Caco-2 (cell line): ENCODE measurements at regions not wholly inside any gene's neighbourhood (a gene's known extent, or its start where the extent isn't known, plus 50 kb on each side); places are given as distances from the start of the nearest gene placed in this dataset.

Experiments used
- BruUV-seq: library from RNA; stranded (reverse); fragments of 400-500 nt; replicated peaks from 2 replicates; lab custom pipeline; 2021; lab: Mats Ljungman, UMichigan
- CTCF ChIA-PET: fragments of 300-600 bp; sonication (Branson Sonifier 250); formaldehyde crosslinking; loops from one replicate; lab custom pipeline; 2022; ENCODE audit warnings: antibody characterized with exemption; lab: Charles Lee
- POLR2A ChIA-PET: fragments of 300-600 bp; sonication (Branson Sonifier 250); formaldehyde crosslinking; loops from one replicate; lab custom pipeline; 2022; ENCODE audit warnings: antibody characterized with exemption; lab: Charles Lee
- DNase-seq, 2 experiments: peaks; one replicate each; pipeline versions ENCODE4 v3.0.0 to v3.0.0-alpha.2; 2020 to 2022
- H3K27me3 ChIP-seq: replicated peaks from 2 replicates; pipeline ENCODE4 v1.6.0; 2011; ENCODE audit warnings: low read length; ENCODE audit not compliant: control insufficient read depth, insufficient read depth
- H3K36me3 ChIP-seq: 2 replicates; pipeline ENCODE4 v1.5.1; 2011; ENCODE audit warnings: low read length; ENCODE audit not compliant: control insufficient read depth, insufficient read depth
- H3K4me1 ChIP-seq: fragments of 250-450 bp; sonication (Bioruptor Pico); 2 replicates; pipeline ENCODE4 v1.5.1; 2020; ENCODE audit warnings: mild to moderate bottlenecking
- H3K4me3 ChIP-seq: 2 replicates; pipeline ENCODE4 v1.5.1; 2011; ENCODE audit warnings: low read depth, mild to moderate bottlenecking, control low read depth, low read length
- H3K9me3 ChIP-seq: fragments of 250-450 bp; sonication (Bioruptor Pico); 2 replicates; pipeline ENCODE4 v1.5.1; 2020; ENCODE audit warnings: mild to moderate bottlenecking, moderate library complexity
- H3K27ac Mint-ChIP-seq: one replicate; pipeline ENCODE4 v1.8.0; 2022; ENCODE audit warnings: mixed read lengths; ENCODE audit not compliant: unreplicated experiment
- H3K27me3 Mint-ChIP-seq: one replicate; pipeline ENCODE4 v1.8.0; 2022; ENCODE audit warnings: mixed read lengths; ENCODE audit not compliant: insufficient read depth, unreplicated experiment
- H3K36me3 Mint-ChIP-seq: one replicate; pipeline ENCODE4 v1.8.0; 2022; ENCODE audit warnings: mild to moderate bottlenecking, mixed read lengths; ENCODE audit not compliant: insufficient read depth, unreplicated experiment
- H3K4me1 Mint-ChIP-seq: one replicate; pipeline ENCODE4 v1.8.0; 2022; ENCODE audit warnings: low read depth, mixed read lengths; ENCODE audit not compliant: unreplicated experiment
- H3K4me3 Mint-ChIP-seq: one replicate; pipeline ENCODE4 v1.8.0; 2022; ENCODE audit warnings: mild to moderate bottlenecking, moderate library complexity, mixed read lengths; ENCODE audit not compliant: unreplicated experiment
- H3K9me3 Mint-ChIP-seq: one replicate; pipeline ENCODE4 v1.8.0; 2022; ENCODE audit warnings: mixed read lengths; ENCODE audit not compliant: unreplicated experiment
- intact Hi-C: fragments of 100-400 bp; cut with micrococcal nuclease; formaldehyde crosslinking; loops from one replicate; pipeline ENCODE4 v1.10.0; 2022; ENCODE audit not compliant: unreplicated experiment
- TF ChIP-seq, protein P1 (sequence below), 2 experiments: fragments of 200-600 bp in 1 of 2; IDR thresholded peaks; 1 replicate in 1 of 2; 2 replicates in 1 of 2; pipeline versions ENCODE4 v1.5.1 to v1.8.0; 2011 to 2022; ENCODE audit warnings: antibody characterized with exemption in 1 of 2, control low read depth in 1 of 2, inconsistent platforms in 1 of 2, low read depth in 1 of 2, low read length in 1 of 2, mild to moderate bottlenecking in 1 of 2, moderate library complexity in 1 of 2; ENCODE audit not compliant: insufficient read depth in 1 of 2, severe bottlenecking in 1 of 2, unreplicated experiment in 1 of 2

DNA sequence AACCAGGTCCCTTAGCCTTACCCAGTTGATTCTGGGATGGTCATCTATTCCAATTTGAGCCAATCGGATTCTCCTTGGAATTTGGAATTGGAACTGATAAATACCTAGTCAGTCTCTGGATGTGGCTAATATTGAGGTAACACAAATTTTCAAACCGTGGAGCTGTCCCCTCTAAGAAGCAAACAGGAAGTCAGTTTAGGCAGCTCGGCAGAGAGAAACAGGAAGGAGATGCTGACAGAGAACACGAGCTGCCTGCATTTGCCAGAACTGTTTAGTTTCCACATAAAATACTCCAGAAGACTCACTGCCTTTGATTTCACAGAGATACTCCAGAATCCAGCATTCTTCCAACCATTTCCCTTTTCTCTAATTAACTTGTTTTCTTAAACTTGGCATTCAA, 1024.9 kb downstream of the BCL11A start:
- H3K27me3 ChIP-seq, result no peaks in the 10 kb centered on the region
- POLR2A ChIA-PET, result no interaction called here
- H3K36me3 ChIP-seq, result no peaks in the 10 kb centered on the region
- intact Hi-C loops, result no loop called here
- no TSS peak for BruUV-seq
- no peaks in the 10 kb centered on the region for H3K9me3 Mint-ChIP-seq
- H3K4me3 Mint-ChIP-seq, result no peak overlapping the region
- no peak overlapping the region for H3K4me3 ChIP-seq
- peaks cover 2% of the 10 kb centered on the region for H3K27me3 Mint-ChIP-seq
- no peaks in the 10 kb centered on the region for H3K36me3 Mint-ChIP-seq
- CTCF ChIA-PET, result no interaction called here
- no peak for DNase-seq
- no peaks in the 10 kb centered on the region for H3K4me1 ChIP-seq
- H3K9me3 ChIP-seq, result no peaks in the 10 kb centered on the region
- no peaks in the 10 kb centered on the region for H3K4me1 Mint-ChIP-seq
- no peak overlapping the region for H3K27ac Mint-ChIP-seq
- TF ChIP-seq, protein P1, sequence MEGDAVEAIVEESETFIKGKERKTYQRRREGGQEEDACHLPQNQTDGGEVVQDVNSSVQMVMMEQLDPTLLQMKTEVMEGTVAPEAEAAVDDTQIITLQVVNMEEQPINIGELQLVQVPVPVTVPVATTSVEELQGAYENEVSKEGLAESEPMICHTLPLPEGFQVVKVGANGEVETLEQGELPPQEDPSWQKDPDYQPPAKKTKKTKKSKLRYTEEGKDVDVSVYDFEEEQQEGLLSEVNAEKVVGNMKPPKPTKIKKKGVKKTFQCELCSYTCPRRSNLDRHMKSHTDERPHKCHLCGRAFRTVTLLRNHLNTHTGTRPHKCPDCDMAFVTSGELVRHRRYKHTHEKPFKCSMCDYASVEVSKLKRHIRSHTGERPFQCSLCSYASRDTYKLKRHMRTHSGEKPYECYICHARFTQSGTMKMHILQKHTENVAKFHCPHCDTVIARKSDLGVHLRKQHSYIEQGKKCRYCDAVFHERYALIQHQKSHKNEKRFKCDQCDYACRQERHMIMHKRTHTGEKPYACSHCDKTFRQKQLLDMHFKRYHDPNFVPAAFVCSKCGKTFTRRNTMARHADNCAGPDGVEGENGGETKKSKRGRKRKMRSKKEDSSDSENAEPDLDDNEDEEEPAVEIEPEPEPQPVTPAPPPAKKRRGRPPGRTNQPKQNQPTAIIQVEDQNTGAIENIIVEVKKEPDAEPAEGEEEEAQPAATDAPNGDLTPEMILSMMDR (IDR thresholded peaks at IDR 0.05; ENCODE audit: insufficient read depth in 1 of 2, low read depth in 1 of 2, low read length in 1 of 2, severe bottlenecking in 1 of 2, unreplicated experiment in 1 of 2), result no peak

DNA sequence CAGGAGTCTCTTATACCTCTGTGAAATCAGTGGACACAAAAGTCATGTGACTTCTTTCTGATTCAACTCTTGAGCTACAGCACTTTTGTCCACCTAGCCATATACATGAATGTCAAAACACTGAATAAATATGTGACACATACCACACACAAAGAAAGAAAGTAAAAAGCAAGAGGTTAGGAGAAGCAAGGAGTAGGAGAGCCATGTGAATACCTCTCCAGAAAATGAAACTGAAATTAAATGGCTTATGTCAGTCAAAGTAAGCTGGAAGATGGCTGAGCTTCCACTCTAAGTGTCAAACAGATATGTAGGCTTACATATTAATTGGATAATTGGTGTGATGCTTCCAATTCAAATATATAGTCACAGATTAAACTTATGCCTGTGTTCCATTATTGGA, 1050.5 kb downstream of the BCL11A start:
- CTCF ChIA-PET, result no interaction called here
- no peaks in the 10 kb centered on the region for H3K4me1 Mint-ChIP-seq
- no peak overlapping the region for H3K4me3 ChIP-seq
- no TSS peak for BruUV-seq
- no peaks in the 10 kb centered on the region for H3K27me3 Mint-ChIP-seq
- no peaks in the 10 kb centered on the region for H3K4me1 ChIP-seq
- POLR2A ChIA-PET, result no interaction called here
- no peaks in the 10 kb centered on the region for H3K36me3 Mint-ChIP-seq
- no peaks in the 10 kb centered on the region for H3K36me3 ChIP-seq
- intact Hi-C loops, result no loop called here
- H3K27me3 ChIP-seq, result no peaks in the 10 kb centered on the region
- H3K9me3 ChIP-seq, result no peaks in the 10 kb centered on the region
- no peak overlapping the region for H3K4me3 Mint-ChIP-seq
- no peak for DNase-seq
- peaks cover 17% of the 10 kb centered on the region for H3K9me3 Mint-ChIP-seq
- TF ChIP-seq, protein P1 (IDR thresholded peaks at IDR 0.05; ENCODE audit: insufficient read depth in 1 of 2, low read depth in 1 of 2, low read length in 1 of 2, severe bottlenecking in 1 of 2, unreplicated experiment in 1 of 2), result no peak
- no peak overlapping the region for H3K27ac Mint-ChIP-seq

DNA sequence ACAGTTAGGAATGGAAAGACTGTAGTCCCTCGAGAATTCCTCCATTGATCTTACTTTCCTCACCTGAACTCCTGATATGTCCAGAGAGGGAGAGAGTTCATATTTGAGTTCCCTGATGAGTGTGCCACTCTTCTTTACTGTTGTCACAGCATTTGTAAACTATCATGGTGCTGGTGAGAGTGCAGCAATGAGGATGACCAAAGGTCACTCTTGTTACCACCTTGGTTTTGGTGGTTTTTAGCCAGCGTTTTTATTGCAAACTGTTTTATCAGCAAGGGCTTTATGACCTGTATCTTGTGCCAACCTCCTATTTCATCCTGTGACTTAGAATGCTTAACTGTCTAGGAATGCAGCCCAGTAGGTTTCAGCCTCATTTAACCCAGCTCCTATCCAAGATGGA, 1062.5 kb downstream of the BCL11A start:
- peaks cover 18% of the 10 kb centered on the region for H3K9me3 Mint-ChIP-seq
- intact Hi-C loops, result no loop called here
- Histone ChIP-seq H3K36me3 (no peaks in the 10 kb centered on the region), H3K4me3 (no peak overlapping the region), H3K9me3 (no peaks in the 10 kb centered on the region), H3K4me1 (no peaks in the 10 kb centered on the region), H3K27me3 (no peaks in the 10 kb centered on the region)
- POLR2A ChIA-PET, result no interaction called here
- BruUV-seq, result no TSS peak
- no peaks in the 10 kb centered on the region for H3K4me1 Mint-ChIP-seq
- no peaks in the 10 kb centered on the region for H3K36me3 Mint-ChIP-seq
- no peak for DNase-seq
- no peak overlapping the region for H3K4me3 Mint-ChIP-seq
- no peak overlapping the region for H3K27ac Mint-ChIP-seq
- TF ChIP-seq, protein P1 (IDR thresholded peaks at IDR 0.05; ENCODE audit: insufficient read depth in 1 of 2, low read depth in 1 of 2, low read length in 1 of 2, severe bottlenecking in 1 of 2, unreplicated experiment in 1 of 2), result no peak
- CTCF ChIA-PET, result no interaction called here
- H3K27me3 Mint-ChIP-seq, result no peaks in the 10 kb centered on the region
